ENCODE measurements at regions not wholly inside any gene's neighbourhood (a gene's known extent, or its start where the extent isn't known, plus 50 kb on each side); places are given as distances from the start of the nearest gene placed in this dataset.
"Not testable (repeated sequence)": the region's sequence is repeated elsewhere in the genome, so short reads cannot be mapped to it uniquely, and the experiment has no call there.

DNA sequence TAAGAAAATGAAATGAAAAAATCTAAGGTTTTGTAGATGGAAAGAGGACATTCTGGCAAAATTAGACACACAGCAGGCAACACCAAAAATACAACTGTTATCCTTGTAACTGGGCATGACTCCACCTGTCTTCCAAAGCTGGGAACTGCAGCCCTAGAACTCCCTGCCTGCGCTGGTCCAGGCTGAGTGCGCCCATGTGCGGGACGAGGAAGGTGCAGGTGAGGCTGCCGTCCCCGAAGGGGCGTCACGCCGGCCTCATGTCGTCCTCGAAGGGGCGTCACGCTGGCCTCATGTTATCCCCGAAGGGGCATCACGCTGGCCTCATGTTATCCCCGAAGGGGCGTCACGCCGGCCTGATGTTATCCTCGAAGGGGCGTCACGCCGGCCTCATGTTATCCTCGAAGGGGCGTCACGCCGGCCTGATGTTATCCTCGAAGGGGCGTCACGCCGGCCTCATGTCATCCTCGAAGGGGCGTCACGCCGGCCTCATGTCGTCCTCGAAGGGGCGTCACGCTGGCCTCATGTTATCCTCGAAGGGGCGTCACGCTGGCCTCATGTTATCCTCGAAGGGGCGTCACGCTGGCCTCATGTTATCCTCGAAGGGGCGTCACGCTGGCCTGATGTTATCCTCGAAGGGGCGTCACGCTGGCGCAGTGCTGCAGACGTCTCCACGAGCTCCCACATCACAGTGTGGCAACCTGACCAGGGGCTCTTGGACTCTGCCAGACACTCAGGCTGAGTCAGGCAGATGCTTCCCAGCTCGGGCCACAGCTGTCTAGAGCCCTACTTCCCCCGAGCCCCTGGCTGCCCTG, 100.3 kb upstream of the SALL3 start:
- DNase-seq: not testable (repeated sequence)

DNA sequence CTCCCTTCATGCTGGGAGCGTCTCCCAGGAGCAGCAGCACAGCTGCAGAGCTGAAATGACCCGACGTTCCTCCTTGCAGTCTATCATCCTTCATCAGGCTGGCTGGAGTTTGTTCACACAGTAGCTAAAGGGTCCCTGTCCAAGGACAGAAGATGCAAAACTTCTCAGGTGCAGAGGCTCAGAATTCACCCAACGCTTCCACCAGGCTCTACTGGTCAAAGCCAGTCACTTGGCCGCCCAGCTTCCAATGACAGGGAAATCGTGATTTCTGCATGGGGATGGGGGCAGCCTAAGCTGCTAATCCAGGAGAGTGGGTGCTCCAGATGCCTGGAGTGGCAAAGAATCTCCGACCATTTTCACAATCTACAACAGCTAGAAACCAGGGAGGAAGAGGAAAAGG, 97.0 kb upstream of the SALL3 start:
- DNase-seq: no peak

DNA sequence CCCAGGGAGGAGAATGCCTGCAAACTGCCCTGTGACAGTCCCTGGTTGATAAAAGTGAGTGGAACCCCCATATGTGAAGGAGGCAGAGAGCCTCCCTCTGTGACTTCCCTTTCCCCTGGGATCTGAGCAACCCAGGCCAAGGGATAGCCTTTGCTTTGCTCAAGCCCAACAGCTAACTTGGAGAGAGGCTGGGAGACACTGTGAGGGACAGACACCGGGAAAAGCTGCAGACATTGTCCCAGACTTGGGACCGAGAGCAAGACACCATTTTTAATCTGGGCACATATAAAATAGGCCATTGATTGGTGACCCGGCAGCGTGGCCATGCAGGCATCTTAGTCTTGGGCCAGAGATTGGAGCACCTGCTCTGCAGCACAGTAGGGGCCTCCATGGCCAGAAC, 96.1 kb upstream of the SALL3 start:
- DNase-seq: no peak

DNA sequence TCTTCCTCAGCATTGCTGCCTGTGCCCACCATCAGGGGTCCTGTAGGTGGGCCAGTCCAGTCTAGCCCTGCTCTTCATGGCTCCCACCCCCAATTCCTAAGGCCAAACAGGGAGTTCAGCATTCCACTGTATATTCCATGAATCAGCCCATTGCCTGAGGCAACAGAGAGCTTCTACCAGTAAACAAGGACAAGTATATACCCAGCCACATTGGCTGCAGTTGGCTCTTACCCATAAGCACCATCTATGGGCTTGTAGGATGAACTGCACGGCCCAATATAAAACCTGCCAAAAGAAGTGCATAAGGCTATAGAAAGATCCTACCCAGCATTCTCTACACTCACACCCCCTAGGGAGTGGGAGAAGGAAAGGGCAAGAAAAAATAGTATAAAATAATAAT, 95.1 kb upstream of the SALL3 start:
- no peak for DNase-seq

DNA sequence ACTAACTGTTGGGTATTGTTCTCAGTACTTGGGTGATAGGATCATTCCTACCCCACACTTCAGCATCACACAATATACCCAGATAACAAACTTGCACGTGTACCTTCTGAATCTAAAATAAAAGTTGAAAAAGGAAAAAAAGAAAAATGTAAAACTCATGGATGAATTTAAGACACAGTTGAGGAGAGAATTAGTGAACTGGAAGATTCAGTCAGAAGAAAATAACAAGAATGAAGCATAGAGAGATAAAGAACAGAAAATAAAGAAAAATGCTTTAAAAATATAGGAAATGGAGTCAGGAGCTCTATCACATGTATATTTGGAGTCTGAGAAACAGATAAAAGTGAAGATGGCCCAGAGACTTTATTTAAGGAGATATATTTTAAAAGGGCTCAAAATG, 90.4 kb upstream of the SALL3 start:
- DNase-seq: no peak

DNA sequence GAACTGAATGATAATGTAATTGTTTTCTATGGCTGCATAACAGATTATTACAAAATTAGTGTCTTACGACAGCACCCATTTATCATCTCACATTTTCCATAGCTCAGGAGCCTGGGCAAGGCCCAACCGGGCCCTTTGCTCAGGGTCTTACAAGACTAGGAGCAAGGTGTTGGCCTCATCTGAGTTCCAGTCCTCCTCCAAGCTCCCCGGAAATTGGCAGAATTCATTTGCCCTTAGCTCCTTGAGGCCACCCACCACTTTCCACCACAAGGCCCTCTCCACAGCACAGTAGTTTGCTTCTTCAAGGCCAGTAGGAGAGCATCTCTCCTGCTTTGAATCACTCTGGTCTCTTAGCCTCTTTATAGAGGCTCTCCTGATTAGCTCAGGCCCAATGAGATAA, 89.2 kb upstream of the SALL3 start:
- no peak for DNase-seq

DNA sequence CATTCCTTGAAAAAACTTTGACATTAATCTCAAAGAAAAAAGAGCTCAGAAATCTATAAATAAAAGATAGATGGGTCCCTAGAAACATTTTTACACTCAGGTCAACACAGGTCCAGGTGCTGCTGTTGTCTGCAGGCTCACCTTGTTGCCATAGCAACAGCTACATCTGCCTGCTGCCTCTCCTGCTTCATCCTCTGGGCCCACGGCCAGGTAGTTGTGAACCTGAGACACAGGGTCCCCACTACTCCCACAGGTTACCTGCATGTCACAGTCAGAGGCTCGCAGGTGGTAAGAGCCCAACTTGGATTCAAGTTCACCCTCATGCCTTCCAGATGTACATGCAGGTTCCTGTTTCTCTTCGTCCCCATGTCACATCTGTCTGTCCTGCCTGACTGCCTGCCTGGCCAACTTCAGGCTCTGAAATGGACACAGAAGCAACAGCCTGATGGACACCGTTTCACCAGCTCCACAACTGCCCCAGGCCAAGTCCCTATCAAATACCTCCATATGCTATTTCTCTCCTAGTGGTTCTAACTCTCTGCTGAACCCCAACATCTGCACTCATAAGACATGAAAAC, 88.3 kb upstream of the SALL3 start:
- DNase-seq: no peak

DNA sequence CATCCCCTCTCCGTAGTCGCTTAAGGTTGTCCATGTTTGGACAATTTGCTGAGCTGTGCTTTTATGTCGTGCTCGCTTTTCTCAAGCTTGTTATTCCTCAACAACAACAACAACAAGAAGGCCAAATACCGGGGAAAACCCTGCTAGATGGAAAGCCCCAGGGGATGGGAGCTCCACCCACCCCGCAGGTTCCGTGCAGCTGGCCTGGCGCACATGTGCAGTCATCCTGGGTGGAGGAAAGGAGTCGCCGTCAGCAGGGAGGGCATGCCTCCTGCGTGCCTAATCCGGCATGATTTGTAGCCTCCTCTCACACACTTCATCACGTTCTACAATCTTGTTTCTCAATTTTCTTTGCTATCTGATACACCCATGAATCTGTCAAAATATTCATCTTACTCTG, 87.4 kb upstream of the SALL3 start:
- no peak for DNase-seq

DNA sequence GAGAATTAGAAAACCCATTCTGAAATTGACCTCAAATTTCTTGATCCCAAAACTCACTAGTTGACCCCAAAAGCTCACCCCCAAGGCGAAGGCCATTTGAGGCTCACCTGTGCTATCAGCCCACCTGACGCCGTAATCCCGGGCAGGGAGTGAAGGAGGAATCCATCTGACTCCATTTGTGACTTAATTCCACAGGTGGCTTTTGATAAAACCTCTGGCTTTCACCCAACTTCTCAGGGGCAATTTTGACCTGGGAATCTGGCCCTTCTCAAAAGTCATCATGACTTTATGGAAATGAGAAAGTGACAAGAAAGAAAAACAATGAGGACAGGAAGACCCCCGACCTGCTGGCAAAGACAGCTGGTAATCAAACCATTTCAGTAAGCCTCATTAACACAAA, 86.9 kb upstream of the SALL3 start:
- DNase-seq: no peak

DNA sequence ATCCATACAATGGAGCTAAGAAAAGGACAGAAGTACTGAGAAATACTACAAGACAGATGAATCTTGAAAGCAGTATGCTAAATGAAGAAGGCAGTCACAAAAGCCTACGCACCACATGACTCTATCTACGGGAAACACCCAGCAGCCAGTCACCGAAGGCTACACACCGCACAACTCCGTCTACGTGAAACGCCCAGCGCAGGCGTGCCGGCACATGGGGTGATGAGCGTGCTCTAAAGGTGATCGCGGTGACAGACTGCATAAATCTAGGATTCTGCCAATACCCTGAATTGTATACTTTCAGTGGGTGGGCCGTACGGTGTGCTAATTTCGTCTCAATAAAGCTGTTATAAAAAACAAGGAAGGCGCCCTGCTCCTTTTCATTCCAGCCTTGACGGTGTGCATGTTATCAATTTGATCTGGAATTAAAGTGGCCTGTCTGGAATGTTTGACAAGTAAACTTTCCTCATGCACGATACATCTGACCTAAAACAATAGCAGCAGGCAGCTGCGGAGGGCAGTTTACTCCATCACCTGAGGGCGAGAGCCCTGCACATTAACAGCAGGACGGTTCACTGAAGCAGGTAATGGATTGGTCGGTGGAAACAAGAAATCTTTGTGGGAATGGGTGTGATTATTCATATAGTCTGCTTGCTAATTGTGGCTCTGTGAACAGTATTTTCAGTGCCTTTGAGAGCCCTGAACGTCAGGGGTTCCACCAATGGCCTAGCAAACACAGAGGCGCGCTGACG, 86.2 kb upstream of the SALL3 start:
- no peak for DNase-seq

DNA sequence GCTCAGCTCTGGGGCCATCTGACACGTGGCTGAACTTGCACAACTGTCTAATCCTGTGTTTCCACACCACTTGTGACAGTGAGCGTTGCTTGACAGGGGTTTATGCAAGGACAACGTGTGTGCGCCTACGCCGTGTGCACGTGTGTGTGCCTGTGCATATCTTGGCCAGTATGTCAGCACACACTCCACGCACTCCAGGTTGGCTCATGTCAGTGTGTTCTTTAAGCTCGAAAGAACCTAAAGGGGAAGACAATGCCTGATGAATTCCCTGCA, 85.6 kb upstream of the SALL3 start:
- no peak for DNase-seq

DNA sequence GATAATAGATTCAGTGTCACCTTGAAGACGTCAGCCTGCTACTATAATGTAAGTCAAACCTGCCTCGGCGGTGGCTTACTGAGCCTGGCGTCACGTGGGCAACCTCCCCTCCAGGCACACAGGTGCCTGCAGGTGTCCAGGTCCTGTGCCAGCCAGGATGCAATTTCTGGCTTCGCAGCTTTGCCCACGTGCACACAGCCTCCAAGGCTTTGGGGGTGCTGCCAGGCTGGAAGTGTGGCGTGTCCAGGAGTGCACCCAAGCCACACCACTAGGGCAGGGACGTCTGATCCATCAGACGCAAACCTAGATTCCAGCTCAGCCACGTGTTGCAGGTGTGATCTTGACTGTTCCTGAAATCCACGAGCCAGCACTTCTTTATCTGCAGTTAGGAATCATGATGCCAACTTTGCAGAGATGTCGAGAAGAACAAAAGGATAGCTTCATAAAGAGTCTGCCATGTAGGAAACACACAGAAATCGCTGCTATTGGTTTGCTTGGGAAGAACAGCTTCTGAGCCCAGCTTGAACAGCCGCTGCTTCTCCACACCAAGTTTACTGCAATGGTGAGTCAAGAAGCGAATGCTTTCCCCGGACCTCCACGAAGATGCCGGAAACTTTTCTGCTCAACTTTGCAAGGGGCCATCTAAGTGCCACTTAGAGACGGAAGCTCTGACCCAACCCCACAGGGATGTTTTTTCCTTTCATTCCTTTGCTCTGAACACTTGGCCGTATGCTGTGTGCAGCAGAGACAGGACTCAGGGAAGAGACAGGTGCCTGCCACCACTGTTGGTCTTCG, 84.2 kb upstream of the SALL3 start:
- DNase-seq: no peak

DNA sequence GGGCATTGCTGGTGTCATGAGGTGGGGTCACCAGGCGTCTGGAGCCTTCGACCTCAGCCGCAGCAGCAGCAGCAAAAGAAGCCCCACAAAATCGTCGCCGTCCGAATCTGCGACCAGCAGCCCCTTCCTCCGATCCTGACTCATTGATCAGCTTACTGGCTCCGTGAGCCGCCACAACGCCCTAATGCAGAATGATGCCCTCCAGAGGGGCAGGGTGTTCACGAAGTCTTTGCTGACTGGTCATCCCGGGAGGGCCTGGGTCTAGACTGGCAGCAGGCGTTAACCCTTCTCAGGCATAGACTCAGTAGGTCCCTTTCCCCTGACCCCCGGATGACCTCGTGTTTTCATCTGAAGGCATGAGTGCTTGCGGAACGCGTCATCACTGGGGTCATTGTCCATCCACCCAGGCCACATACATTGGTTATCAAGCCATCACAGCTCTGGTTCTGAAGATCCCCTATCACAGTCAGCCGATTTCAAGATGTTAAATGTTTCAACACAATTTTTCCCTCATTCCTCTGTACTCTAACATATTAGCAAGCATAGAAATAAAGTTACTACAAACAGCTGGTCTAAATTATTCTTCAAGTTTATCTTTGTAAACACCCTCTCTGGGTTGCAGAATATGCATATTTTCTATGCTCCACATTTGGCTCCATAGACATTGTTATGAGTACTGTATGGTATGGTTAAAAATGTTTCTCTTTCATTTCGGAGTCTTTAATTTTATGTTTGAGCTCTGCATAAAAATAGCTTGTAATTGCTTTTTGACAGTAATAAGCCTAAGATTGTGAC, 83.3 kb upstream of the SALL3 start:
- no peak for DNase-seq

DNA sequence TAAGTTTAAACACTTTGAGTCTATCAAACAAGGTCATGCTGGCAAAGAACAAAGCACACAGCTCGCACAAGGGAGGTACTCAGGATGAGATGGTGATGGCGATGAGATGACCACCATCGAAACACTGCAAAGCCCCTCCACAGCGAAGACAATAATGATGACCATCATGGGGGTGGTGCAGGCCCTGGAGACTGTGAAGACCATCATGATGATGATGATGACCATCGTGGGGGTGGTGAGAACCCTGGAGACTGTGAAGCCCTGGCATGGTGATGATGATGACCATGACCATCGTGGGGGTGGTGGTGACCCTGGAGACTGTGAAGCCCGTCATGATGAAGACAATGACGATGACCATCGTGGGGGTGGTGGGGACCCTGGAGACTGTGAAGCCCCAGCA, 81.6 kb upstream of the SALL3 start:
- no peak for DNase-seq

DNA sequence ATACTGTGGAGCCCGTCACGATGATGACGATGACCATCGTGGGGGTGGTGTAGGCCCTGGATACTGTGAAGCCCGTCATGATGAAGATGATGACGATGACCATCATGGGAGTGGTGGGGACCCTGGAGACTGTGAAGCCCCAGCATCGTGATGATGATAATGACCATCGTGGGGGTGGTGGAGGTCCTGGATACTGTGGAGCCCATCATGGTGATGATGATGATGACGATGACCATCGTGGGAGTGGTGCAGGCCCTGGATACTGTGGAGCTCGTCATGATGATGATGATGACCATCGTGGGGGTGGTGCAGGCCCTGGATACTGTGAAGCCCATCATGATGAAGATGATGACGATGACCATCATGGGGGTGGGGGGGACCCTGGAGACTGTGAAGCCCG, 81.0 kb upstream of the SALL3 start:
- no peak for DNase-seq

DNA sequence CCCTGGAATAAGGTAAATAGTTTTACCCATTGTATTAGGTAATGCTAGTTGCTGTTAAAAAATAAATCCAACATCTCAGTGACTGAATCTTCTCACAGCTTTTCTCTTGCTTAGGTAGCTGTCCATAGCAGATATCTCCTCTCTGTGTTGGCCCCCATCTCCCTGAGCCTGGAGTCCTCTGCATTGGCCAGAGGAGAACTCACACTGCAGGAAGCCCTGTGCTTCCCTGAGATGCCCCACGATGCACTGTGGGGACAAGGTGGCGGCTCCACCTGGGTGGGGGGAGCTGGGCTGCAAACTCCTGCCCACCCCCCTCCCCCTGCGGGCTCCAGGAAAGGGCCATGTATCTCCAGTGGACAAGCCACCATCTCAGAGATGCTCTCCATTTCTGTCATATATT, 80.4 kb upstream of the SALL3 start:
- DNase-seq: no peak

DNA sequence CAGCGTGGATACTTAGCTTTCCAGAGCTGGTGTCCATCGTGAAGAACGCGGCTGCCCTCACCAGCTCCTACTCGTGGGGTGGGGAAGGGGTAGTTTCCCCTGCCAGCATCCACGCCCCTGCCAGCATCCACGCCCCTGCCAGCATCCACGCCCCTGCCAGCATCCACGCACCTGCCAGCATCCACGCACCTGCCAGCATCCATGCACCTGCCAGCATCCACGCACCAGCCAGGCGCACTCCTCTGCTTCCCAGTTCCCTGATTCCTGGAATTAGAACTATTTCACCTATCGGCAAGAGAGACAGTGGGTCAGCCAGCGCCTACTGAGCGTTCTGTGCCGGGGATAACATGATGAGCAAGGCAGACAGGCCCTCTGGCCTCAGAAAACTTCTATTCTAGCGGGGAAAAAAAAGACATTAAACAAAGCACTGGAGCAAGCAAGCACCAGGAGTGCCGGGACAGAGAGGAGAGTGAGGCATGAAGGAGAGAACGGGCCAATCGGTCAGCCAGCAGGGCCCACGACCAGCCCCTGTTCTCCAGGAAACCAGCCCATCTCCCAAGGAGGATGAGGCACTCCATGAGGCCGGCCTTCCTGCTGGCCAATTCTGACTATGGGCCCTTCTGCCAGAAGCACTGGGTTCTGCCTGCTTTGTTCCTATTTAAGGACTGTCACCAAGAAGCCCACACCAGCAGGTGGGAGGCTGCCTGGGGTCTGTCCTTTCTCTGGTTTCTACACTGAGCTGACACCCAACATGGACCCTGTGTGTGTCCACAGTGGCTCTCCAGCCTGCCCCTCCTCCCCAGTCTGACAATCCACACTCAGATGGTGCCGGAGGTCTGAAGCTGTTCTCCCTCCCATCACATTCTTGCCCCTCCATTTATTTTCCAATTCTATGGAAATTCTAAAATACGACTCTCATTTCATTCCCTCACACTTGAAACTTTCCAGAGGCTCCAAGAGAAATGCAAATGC, 78.4 kb upstream of the SALL3 start:
- no peak for DNase-seq

DNA sequence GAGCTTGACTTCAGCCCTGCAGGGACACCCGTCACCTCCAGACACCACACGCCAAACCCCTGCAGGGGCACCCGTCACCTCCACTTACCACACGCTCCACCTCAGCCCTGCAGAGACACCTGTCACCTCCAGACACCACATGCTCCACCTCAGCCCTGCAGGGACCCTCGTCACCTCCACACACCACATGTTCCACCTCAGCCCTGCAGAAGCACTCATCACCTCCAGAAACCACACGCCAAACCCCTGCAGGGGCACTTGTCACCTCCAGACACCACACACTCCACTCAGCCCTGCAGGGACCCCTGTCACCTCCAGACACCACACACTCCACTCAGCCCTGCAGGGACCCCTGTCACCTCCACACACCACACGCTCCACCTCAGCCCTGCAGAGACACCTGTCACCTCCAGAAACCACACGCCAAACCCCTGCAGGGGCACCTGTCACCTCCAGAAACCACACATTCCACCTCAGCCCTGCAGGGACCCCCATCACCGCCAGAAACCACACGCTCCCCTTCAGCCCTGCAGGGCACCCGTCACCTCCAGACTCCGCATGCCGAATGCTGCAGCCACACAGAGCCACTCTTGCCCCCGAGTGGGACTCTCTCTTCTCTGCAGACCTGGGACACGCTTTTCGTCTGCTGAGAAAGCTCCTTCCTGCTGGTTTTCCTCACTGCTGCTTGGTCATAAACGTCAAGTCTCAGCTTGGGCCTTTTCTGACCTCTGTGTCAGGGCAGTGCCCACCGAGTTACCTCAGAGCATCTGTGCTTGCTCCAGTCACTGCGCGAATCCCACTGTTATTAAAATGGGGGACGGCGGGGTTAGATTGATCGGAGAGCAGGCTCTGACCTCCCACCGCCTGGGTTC, 77.5 kb upstream of the SALL3 start:
- no peak for DNase-seq

DNA sequence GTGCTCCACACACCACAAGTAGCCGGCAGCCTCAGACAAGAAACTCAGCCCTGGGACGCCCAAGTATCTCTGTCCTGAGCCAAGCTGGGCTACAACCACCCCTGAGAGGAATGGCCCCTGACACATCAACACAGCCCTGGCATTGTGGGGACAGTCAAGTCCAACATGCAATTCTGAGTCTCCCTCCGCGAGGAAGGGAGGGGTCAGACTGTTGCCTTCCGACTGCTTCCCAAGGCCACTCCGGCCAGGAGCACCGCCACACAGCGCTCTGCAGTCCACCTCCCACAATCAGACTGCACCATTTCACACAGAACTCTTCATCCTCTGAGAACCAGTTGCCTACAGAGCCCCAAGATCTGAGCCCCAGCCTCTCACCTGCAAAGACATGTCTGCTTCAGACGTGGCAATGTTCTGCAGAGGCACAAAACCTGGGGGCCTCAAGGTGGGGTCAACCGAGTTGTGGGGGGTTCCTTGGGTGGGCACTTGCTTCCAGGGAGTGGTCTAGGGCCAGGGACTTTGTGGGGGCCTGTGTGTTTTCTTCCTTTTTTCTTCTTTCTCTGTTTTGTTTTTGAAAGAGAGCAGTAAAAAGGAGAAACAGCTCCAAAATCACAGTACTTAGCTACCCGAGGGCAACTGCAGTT, 76.7 kb upstream of the SALL3 start:
- no peak for DNase-seq
